ENCODE measurements at regions not wholly inside any gene's neighbourhood (a gene's known extent, or its start where the extent isn't known, plus 50 kb on each side); places are given as distances from the start of the nearest gene placed in this dataset.

- H3K4me3 ChIP-seq (ENCODE audit: low read length) = no peak overlapping the region
- Mint-ChIP-seq H3K27ac (no peak overlapping the region), H3K9me3 (peaks cover 9 to 10% of the 10 kb centered on the region in 2 donors), H3K27me3 (ENCODE audit: low read depth in 2 of 2) (no peaks in the 10 kb centered on the region), H3K4me3 (no peak overlapping the region), H3K4me1 (no peaks in the 10 kb centered on the region), H3K36me3 (no peaks in the 10 kb centered on the region)
- H3K9me3 ChIP-seq (ENCODE audit: control insufficient read depth, insufficient read depth, low read length) = peaks cover 2% of the 10 kb centered on the region
- H3K4me1 ChIP-seq (ENCODE audit: control insufficient read depth, insufficient read depth, low read length) = no peaks in the 10 kb centered on the region
- TF ChIP-seq CTCF (IDR thresholded peaks at IDR 0.05) = no peak
- ATAC-seq (no peak), DNase-seq (no peak)
- no peaks in the 10 kb centered on the region for H3K36me3 ChIP-seq (ENCODE audit: control insufficient read depth, insufficient read depth, low read length)
- H3K27me3 ChIP-seq (ENCODE audit: control insufficient read depth, insufficient read depth, low read length) = no peaks in the 10 kb centered on the region
- intact Hi-C loops (cut with micrococcal nuclease) = no loop called here
- H3K27ac ChIP-seq (ENCODE audit: low read length) = no peak overlapping the region
- WGBS (ENCODE audit: insufficient coverage) = 92% methylated on average over 2 of the region's 2 CpGs
These were observed 1506.6 kb downstream of the PCDH7 start for GRCh38 chr4:32226733-32227132.

DNA sequence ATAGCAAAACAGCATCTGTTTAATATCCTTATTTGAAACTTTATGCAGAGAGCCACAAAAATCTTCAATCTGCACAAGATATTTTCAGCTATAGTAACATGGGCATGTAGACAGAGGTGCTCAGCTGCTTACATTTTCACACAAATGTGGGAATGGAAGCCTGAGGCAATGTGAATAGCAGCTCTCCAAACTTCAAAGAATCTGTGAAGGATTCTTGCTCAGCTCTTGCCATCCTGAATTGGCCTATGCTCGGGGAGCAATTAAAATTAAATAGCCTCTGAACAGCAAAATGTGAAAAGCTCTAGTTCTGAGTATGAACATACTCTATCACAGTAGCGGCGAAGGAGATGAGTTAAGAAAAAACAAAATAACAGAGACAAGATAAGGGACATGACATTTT lies 1523.8 kb downstream of the PCDH7 start:
- H3K9me3 Mint-ChIP-seq = peaks cover 8 to 10% of the 10 kb centered on the region in 2 donors
- Histone ChIP-seq H3K27me3 (ENCODE audit: control insufficient read depth, insufficient read depth, low read length) (no peaks in the 10 kb centered on the region), H3K4me3 (ENCODE audit: low read length) (no peak overlapping the region), H3K4me1 (ENCODE audit: control insufficient read depth, insufficient read depth, low read length) (no peaks in the 10 kb centered on the region), H3K36me3 (ENCODE audit: control insufficient read depth, insufficient read depth, low read length) (no peaks in the 10 kb centered on the region), H3K27ac (ENCODE audit: low read length) (no peak overlapping the region), H3K9me3 (ENCODE audit: control insufficient read depth, insufficient read depth, low read length) (no peaks in the 10 kb centered on the region)
- H3K27ac Mint-ChIP-seq = no peak overlapping the region
- 25% methylated on average over 1 of the region's 3 CpGs for WGBS (ENCODE audit: insufficient coverage)
- no peaks in the 10 kb centered on the region for H3K27me3 Mint-ChIP-seq (ENCODE audit: low read depth in 2 of 2)
- intact Hi-C loops (cut with micrococcal nuclease) = no loop called here
- DNase-seq = no peak
- H3K4me3 Mint-ChIP-seq = no peak overlapping the region
- ATAC-seq = no peak
- no peak for TF ChIP-seq CTCF (IDR thresholded peaks at IDR 0.05)
- peaks cover 11% of the 10 kb centered on the region for H3K36me3 Mint-ChIP-seq
- no peaks in the 10 kb centered on the region for H3K4me1 Mint-ChIP-seq

GRCh38 chr4:32249040-32249439 lies 1528.9 kb downstream of the PCDH7 start:
- WGBS (ENCODE audit: insufficient coverage) = 89% methylated on average over 1 of the region's 2 CpGs
- Mint-ChIP-seq H3K27me3 (ENCODE audit: low read depth in 2 of 2) (no peaks in the 10 kb centered on the region), H3K4me1 (no peaks in the 10 kb centered on the region)

More at GRCh38 chr4:32249040-32249439, 1528.9 kb downstream of the PCDH7 start:
- Mint-ChIP-seq H3K4me3 (no peak overlapping the region), H3K36me3 (no peaks in the 10 kb centered on the region), H3K27ac (no peak overlapping the region), H3K9me3 (peaks cover 6 to 12% of the 10 kb centered on the region in 2 donors)
- H3K36me3 ChIP-seq (ENCODE audit: control insufficient read depth, insufficient read depth, low read length) = no peaks in the 10 kb centered on the region
- no peaks in the 10 kb centered on the region for H3K27me3 ChIP-seq (ENCODE audit: control insufficient read depth, insufficient read depth, low read length)
- DNase-seq (no peak), ATAC-seq (no peak)
- TF ChIP-seq CTCF (IDR thresholded peaks at IDR 0.05) = no peak
- H3K4me1 ChIP-seq (ENCODE audit: control insufficient read depth, insufficient read depth, low read length) = no peaks in the 10 kb centered on the region
- intact Hi-C loops (cut with micrococcal nuclease) = no loop called here
- no peak overlapping the region for H3K27ac ChIP-seq (ENCODE audit: low read length)
- no peaks in the 10 kb centered on the region for H3K9me3 ChIP-seq (ENCODE audit: control insufficient read depth, insufficient read depth, low read length)
- H3K4me3 ChIP-seq (ENCODE audit: low read length) = no peak overlapping the region

Measured in natural killer cell (primary cell).